Right lobe of liver (tissue), 6 donors: ENCODE measurements at regions not wholly inside any gene's neighbourhood (a gene's known extent, or its start where the extent isn't known, plus 50 kb on each side); places are given as distances from the start of the nearest gene placed in this dataset.

Source experiments
- ATAC-seq, 4 donors: fragments of 200-7000 bp; cut with Tn5 transposase; one replicate each; pipeline ENCODE4 v1.9.1; 2020; ENCODE audit warnings: mild to moderate bottlenecking in 4 of 4, moderate library complexity in 4 of 4
- DNase-seq, 3 donors: peaks; one replicate each; pipeline ENCODE4 v3.0.0-alpha.2; 2020
- H3K27ac ChIP-seq, 3 donors: fragments of 200-600 bp; one replicate each; pipeline ENCODE4 v1.8.0; 2022
- H3K27me3 ChIP-seq, 2 donors: fragments of 200-600 bp; one replicate each; pipeline ENCODE4 v1.8.0; 2022
- H3K36me3 ChIP-seq, 4 donors: fragments of 200-600 bp; sonication (generic) in 1 of 4; one replicate each; pipeline versions ENCODE4 v1.5.1 to v1.8.0; 2017 to 2022; ENCODE audit warnings: control low read depth in 1 of 4
- H3K4me1 ChIP-seq, 4 donors: fragments of 200-600 bp; sonication (generic) in 1 of 4; one replicate each; pipeline versions ENCODE4 v1.5.1 to v1.8.0; 2017 to 2022; ENCODE audit warnings: control low read depth in 1 of 4
- H3K4me3 ChIP-seq, 3 donors: fragments of 200-600 bp; one replicate each; pipeline ENCODE4 v1.8.0; 2022
- H3K9me3 ChIP-seq, 4 donors: fragments of 200-600 bp; sonication (generic) in 1 of 4; one replicate each; pipeline versions ENCODE4 v1.5.1 to v1.8.0; 2017 to 2022; ENCODE audit warnings: control low read depth in 1 of 4
- CTCF ChIP-seq, 4 donors: fragments of 200-600 bp in 3 of 4; fragments of 450-650 bp in 1 of 4; IDR thresholded peaks; one replicate each; pipeline versions ENCODE4 v1.5.1 to v1.8.0; 2016 to 2022; ENCODE audit warnings: antibody characterized with exemption in 4 of 4, mild to moderate bottlenecking in 2 of 4
- POLR2A ChIP-seq: fragments of 450-650 bp; IDR thresholded peaks from one replicate; pipeline ENCODE4 v1.6.1; 2017; ENCODE audit warnings: antibody characterized with exemption, mild to moderate bottlenecking
- WGBS: methylation state at CpG from one replicate; pipeline ENCODE4 v1.1.6; 2018; ENCODE audit warnings: low coverage, low lambda C conversion rate; ENCODE audit not compliant: insufficient coverage; ENCODE audit errors: missing lambda C conversion rate; 5-methylcytosine and 5-hydroxymethylcytosine counted together
- intact Hi-C, 2 donors: fragments of 100-400 bp; cut with DNase I; formaldehyde crosslinking; loops; one replicate each; pipeline versions ENCODE4 v1.11.2 to v1.14.1; 2022
- donor health status: DM: no; HTN: yes; CAD: no.
- donor health status: DM: no; HTN: no; CAD: no.
- donor health status: DM: no; HTN: no; CAD: no.
- donor health status: DM: no; HTN: yes; CAD: no.
- donor health status: DM: no; HTN: yes; CAD: no.

GRCh38 chr1:22343456-22344328 lies 108.0 kb upstream of the ZBTB40 start:
- H3K27ac ChIP-seq = no peak overlapping the region
- no peaks in the 10 kb centered on the region for H3K9me3 ChIP-seq
- ATAC-seq (no peak), DNase-seq (no peak)
- H3K27me3 ChIP-seq = no peaks in the 10 kb centered on the region
- 64% methylated on average over 28 of the region's 29 CpGs for WGBS
- intact Hi-C loops = no loop called here
- no peaks in the 10 kb centered on the region for H3K36me3 ChIP-seq
- H3K4me3 ChIP-seq = no peak overlapping the region
- TF ChIP-seq POLR2A = no peak
- TF ChIP-seq CTCF (IDR thresholded peaks at IDR 0.05) = no peak
- H3K4me1 ChIP-seq = peaks cover 0 to 24% (median 6%) of the 10 kb centered on the region in 4 donors

GRCh38 chr1:22344329-22344630 lies 107.4 kb upstream of the ZBTB40 start:
- Histone ChIP-seq H3K4me1 (peaks cover 0 to 24% (median 7%) of the 10 kb centered on the region in 4 donors), H3K27ac (no peak overlapping the region), H3K36me3 (no peaks in the 10 kb centered on the region), H3K27me3 (no peaks in the 10 kb centered on the region), H3K4me3 (no peak overlapping the region), H3K9me3 (no peaks in the 10 kb centered on the region)
- DNase-seq = no peak
- no peak for ATAC-seq
- TF ChIP-seq POLR2A (no peak), CTCF (IDR thresholded peaks at IDR 0.05) (no peak)
- WGBS = 61% methylated on average over 5 of the region's 5 CpGs
- intact Hi-C loops = no loop called here

- Histone ChIP-seq H3K36me3 (no peaks in the 10 kb centered on the region), H3K27ac (no peak overlapping the region), H3K9me3 (no peaks in the 10 kb centered on the region), H3K27me3 (no peaks in the 10 kb centered on the region), H3K4me3 (no peak overlapping the region), H3K4me1 (peaks cover 0 to 21% (median 6%) of the 10 kb centered on the region in 4 donors)
- TF ChIP-seq POLR2A (no peak), CTCF (IDR thresholded peaks at IDR 0.05) (no peak)
- no peak for ATAC-seq
- DNase-seq = no peak
- 81% methylated on average over 15 of the region's 17 CpGs for WGBS
- intact Hi-C loops = no loop called here
These were observed 106.6 kb upstream of the ZBTB40 start for GRCh38 chr1:22344851-22345560.

- Histone ChIP-seq H3K4me3 (no peak overlapping the region), H3K4me1 (peaks cover 0 to 21% (median 8%) of the 10 kb centered on the region in 4 donors), H3K27me3 (no peaks in the 10 kb centered on the region), H3K36me3 (no peaks in the 10 kb centered on the region), H3K27ac (peak overlapping the region in 2 of 3 donors; percentile 48 to 67), H3K9me3 (no peaks in the 10 kb centered on the region)
- WGBS = 20% methylated on average over 14 of the region's 16 CpGs
- intact Hi-C loops = no loop called here
- ATAC-seq = peak; percentile 94 to 95 (median 94)
- TF ChIP-seq POLR2A (no peak), CTCF (IDR thresholded peaks at IDR 0.05) (no peak)
- peak; percentile 57 to 75 (median 75) for DNase-seq
These were observed 103.5 kb upstream of the ZBTB40 start for GRCh38 chr1:22347854-22348760.
